ENCODE measurements at regions not wholly inside any gene's neighbourhood (a gene's known extent, or its start where the extent isn't known, plus 50 kb on each side); places are given as distances from the start of the nearest gene placed in this dataset.
"Not testable (repeated sequence)": the region's sequence is repeated elsewhere in the genome, so short reads cannot be mapped to it uniquely, and the experiment has no call there.

- TF ChIP-seq CTCF (IDR thresholded peaks at IDR 0.05; ENCODE audit: low read depth, low read length): no peak
- no peak overlapping the region for H3K4me3 ChIP-seq (ENCODE audit: low read depth, low read length)
These were observed 1004.1 kb upstream of the NRXN1 start for GRCh38 chr2:52036024-52036423.

- H3K4me3 ChIP-seq (ENCODE audit: low read depth, low read length): no peak overlapping the region
- no peak for TF ChIP-seq CTCF (IDR thresholded peaks at IDR 0.05; ENCODE audit: low read depth, low read length)
These were observed 1003.5 kb upstream of the NRXN1 start for GRCh38 chr2:52035391-52035790.

GRCh38 chr2:52034706-52035105 is 1002.8 kb upstream of the NRXN1 start:
- TF ChIP-seq CTCF (IDR thresholded peaks at IDR 0.05; ENCODE audit: low read depth, low read length): no peak

GRCh38 chr2:52022006-52022405 is 990.1 kb upstream of the NRXN1 start:
- no peak for TF ChIP-seq CTCF (IDR thresholded peaks at IDR 0.05; ENCODE audit: low read depth, low read length)

More at GRCh38 chr2:52034706-52035105, 1002.8 kb upstream of the NRXN1 start:
- H3K4me3 ChIP-seq (ENCODE audit: low read depth, low read length): no peak overlapping the region

GRCh38 chr2:52017646-52018235 is 985.8 kb upstream of the NRXN1 start:
- no peak for TF ChIP-seq CTCF (IDR thresholded peaks at IDR 0.05; ENCODE audit: low read depth, low read length)
- no peak overlapping the region for H3K4me3 ChIP-seq (ENCODE audit: low read depth, low read length)

More at GRCh38 chr2:52022006-52022405, 990.1 kb upstream of the NRXN1 start:
- no peak overlapping the region for H3K4me3 ChIP-seq (ENCODE audit: low read depth, low read length)

- not testable (repeated sequence) for H3K4me3 ChIP-seq (ENCODE audit: low read depth, low read length)
These were observed 975.0 kb upstream of the NRXN1 start for GRCh38 chr2:52006821-52007366.

- TF ChIP-seq CTCF (IDR thresholded peaks at IDR 0.05; ENCODE audit: low read depth, low read length): no peak
- no peak overlapping the region for H3K4me3 ChIP-seq (ENCODE audit: low read depth, low read length)
These were observed 968.4 kb upstream of the NRXN1 start for GRCh38 chr2:52000151-52000855.
